HEK293 (cell line): ENCODE measurements at regions not wholly inside any gene's neighbourhood (a gene's known extent, or its start where the extent isn't known, plus 50 kb on each side); places are given as distances from the start of the nearest gene placed in this dataset.

Experiments used
- CTCF ChIA-PET: fragments of 350-600 bp; formaldehyde crosslinking; extraction: SDS; loops from one replicate; lab custom pipeline; 2021; ENCODE audit warnings: antibody characterized with exemption; lab: Yijun Ruan, JAX
- POLR2A ChIA-PET: fragments of 300-600 bp; formaldehyde crosslinking; extraction: SDS; loops from one replicate; lab custom pipeline; 2020; ENCODE audit warnings: antibody characterized with exemption, inconsistent platforms; lab: Yijun Ruan, JAX
- H3K27ac ChIP-seq: fragments of 200-500 bp; sonication (Bioruptor generic); 2 replicates; pipeline ENCODE4 v1.5.1; 2014; ENCODE audit warnings: low read depth, low read length, control low read depth, inconsistent platforms; ENCODE audit errors: extremely low read depth
- H3K36me3 ChIP-seq, 2 experiments: fragments of 200-500 bp in 1 of 2; sonication (Bioruptor generic) in 1 of 2; 1 replicate in 1 of 2; 2 replicates in 1 of 2; pipeline ENCODE4 v1.5.1; 2014 to 2017; ENCODE audit warnings: inconsistent platforms in 2 of 2, low read length in 2 of 2; ENCODE audit not compliant: control insufficient read depth in 2 of 2, insufficient read depth in 1 of 2
- H3K4me1 ChIP-seq: fragments of 200-500 bp; sonication (Bioruptor generic); 2 replicates; pipeline ENCODE4 v1.5.1; 2014; ENCODE audit warnings: mild to moderate bottlenecking, low read length, inconsistent platforms; ENCODE audit not compliant: control insufficient read depth, insufficient read depth
- H3K4me3 ChIP-seq: 2 replicates; pipeline ENCODE4 v1.5.1; 2011; ENCODE audit warnings: low read depth, mild to moderate bottlenecking, control low read depth, low read length, moderate library complexity
- H3K9me3 ChIP-seq: fragments of 200-500 bp; sonication (Bioruptor generic); 2 replicates; pipeline ENCODE4 v1.5.1; 2014; ENCODE audit warnings: low read depth, low read length, inconsistent platforms; ENCODE audit not compliant: control insufficient read depth, insufficient read depth
- HOXA7 ChIP-seq: sonication (generic); formaldehyde crosslinking; IDR thresholded peaks from 2 replicates; pipeline ENCODE4 v1.8.1; 2022; ENCODE audit warnings: missing genetic modification reagents, borderline replicate concordance
- PBX3 ChIP-seq: sonication (generic); formaldehyde crosslinking; IDR thresholded peaks from 2 replicates; pipeline ENCODE4 v1.8.1; 2022; ENCODE audit warnings: mild to moderate bottlenecking, moderate library complexity, missing genetic modification reagents
- PRDM1 ChIP-seq: fragments of 450-650 bp; formaldehyde crosslinking; IDR thresholded peaks from 2 replicates; pipeline ENCODE4; 2016; ENCODE audit warnings: missing biosample characterization, missing genetic modification characterization
- ZNF140 ChIP-seq: fragments of 450-650 bp; formaldehyde crosslinking; IDR thresholded peaks from 2 replicates; pipeline ENCODE4 v1.5.1; 2016; ENCODE audit warnings: missing biosample characterization, missing genetic modification characterization
- ZNF155 ChIP-seq: fragments of 450-650 bp; formaldehyde crosslinking; IDR thresholded peaks from 2 replicates; pipeline ENCODE4 v1.5.1; 2016; ENCODE audit warnings: missing biosample characterization, missing genetic modification characterization
- ZNF280D ChIP-seq: fragments of 450-650 bp; formaldehyde crosslinking; IDR thresholded peaks from 2 replicates; pipeline ENCODE4 v1.5.1; 2016; ENCODE audit warnings: missing biosample characterization, missing genetic modification characterization
- ZNF398 ChIP-seq: fragments of 450-650 bp; formaldehyde crosslinking; IDR thresholded peaks from 2 replicates; pipeline ENCODE4 v1.5.1; 2017; ENCODE audit warnings: missing biosample characterization, missing genetic modification characterization
- ZNF692 ChIP-seq: fragments of 450-650 bp; formaldehyde crosslinking; IDR thresholded peaks from 2 replicates; pipeline ENCODE4 v1.5.1; 2016; ENCODE audit warnings: missing biosample characterization, missing genetic modification characterization
- ZNF777 ChIP-seq: fragments of 450-650 bp; formaldehyde crosslinking; IDR thresholded peaks from 2 replicates; pipeline ENCODE4 v1.5.1; 2017; ENCODE audit warnings: missing biosample characterization, missing genetic modification characterization, borderline replicate concordance

GRCh38 chr1:201760516-201760915, 68.4 kb upstream of the IPO9 start:
- Histone ChIP-seq H3K27ac (no peak overlapping the region), H3K4me3 (no peak overlapping the region), H3K9me3 (no peaks in the 10 kb centered on the region), H3K36me3 (no peaks in the 10 kb centered on the region), H3K4me1 (peaks cover 14% of the 10 kb centered on the region)
- TF ChIP-seq ZNF398 (tag by site-specific recombination) (no peak), PRDM1 (tag by site-specific recombination) (no peak), ZNF140 (tag by site-specific recombination) (no peak), HOXA7 (CRISPR knock-in tag) (no peak), ZNF155 (no peak)
- CTCF ChIA-PET, result interaction anchor here (0.7 to 3.9 kb wide), 5 partner anchors 31 to 153 kb away, joined by 3 to 17 read pairs (median 6); no protein-coding TSS in a partner anchor
- POLR2A ChIA-PET, result no interaction called here

GRCh38 chr1:201761178-201761577, 67.8 kb upstream of the IPO9 start:
- peaks cover 14% of the 10 kb centered on the region for H3K4me1 ChIP-seq

More at GRCh38 chr1:201761178-201761577, 67.8 kb upstream of the IPO9 start:
- H3K4me3 ChIP-seq, result no peak overlapping the region
- TF ChIP-seq ZNF777 (tag by site-specific recombination) (no peak), ZNF280D (tag by site-specific recombination) (no peak), ZNF692 (tag by site-specific recombination) (no peak), PBX3 (CRISPR knock-in tag) (no peak)
- H3K36me3 ChIP-seq, result no peaks in the 10 kb centered on the region
- ChIA-PET POLR2A (no interaction called here), CTCF (interaction anchor here (0.7 to 3.9 kb wide), 5 partner anchors 30 to 152 kb away, joined by 3 to 17 read pairs (median 6); no protein-coding TSS in a partner anchor)
- H3K9me3 ChIP-seq, result no peaks in the 10 kb centered on the region
- H3K27ac ChIP-seq, result no peak overlapping the region
